H9 (cell line): ENCODE measurements at regions not wholly inside any gene's neighbourhood (a gene's known extent, or its start where the extent isn't known, plus 50 kb on each side); places are given as distances from the start of the nearest gene placed in this dataset.

Experiments used
- DNase-seq: peaks from one replicate; pipeline ENCODE4 v3.0.0-alpha.2; 2017
- H2AFZ ChIP-seq: one replicate; pipeline ENCODE4 v1.6.1; 2013; ENCODE audit warnings: mild to moderate bottlenecking, low read length, control low read depth, moderate library complexity
- H2AK5ac ChIP-seq: 2 replicates; pipeline ENCODE4 v1.6.1; 2013; ENCODE audit warnings: low read length, control low read depth, mixed read lengths; ENCODE audit not compliant: insufficient read length
- H2BK120ac ChIP-seq: one replicate; pipeline ENCODE4 v1.6.1; 2013; ENCODE audit warnings: low read depth, mild to moderate bottlenecking, low read length, control low read depth, inconsistent platforms; ENCODE audit not compliant: poor library complexity, severe bottlenecking
- H2BK12ac ChIP-seq: 2 replicates; pipeline ENCODE4 v1.6.1; 2013; ENCODE audit warnings: low read length, control low read depth, mixed read lengths, low read depth; ENCODE audit not compliant: insufficient read length
- H2BK15ac ChIP-seq: 2 replicates; pipeline ENCODE4 v1.6.1; 2013; ENCODE audit warnings: low read depth, low read length, control low read depth
- H2BK20ac ChIP-seq: one replicate; pipeline ENCODE4 v1.6.1; 2013; ENCODE audit warnings: low read depth, mild to moderate bottlenecking, low read length, control low read depth, inconsistent platforms; ENCODE audit not compliant: poor library complexity, severe bottlenecking
- H2BK5ac ChIP-seq: 2 replicates; pipeline ENCODE4 v1.6.1; 2013; ENCODE audit warnings: low read length, control low read depth, mixed read lengths; ENCODE audit not compliant: insufficient read length
- H3K14ac ChIP-seq: 2 replicates; pipeline ENCODE4 v1.6.1; 2013; ENCODE audit warnings: low read length, control low read depth; ENCODE audit not compliant: insufficient read depth
- H3K18ac ChIP-seq: 2 replicates; pipeline ENCODE4 v1.6.1; 2013; ENCODE audit warnings: low read depth, mild to moderate bottlenecking, mixed read lengths, low read length, control low read depth; ENCODE audit not compliant: insufficient read length
- H3K23ac ChIP-seq: 2 replicates; pipeline ENCODE4 v1.6.1; 2013; ENCODE audit warnings: low read length, control low read depth, mixed read lengths, low read depth; ENCODE audit not compliant: insufficient read length
- H3K23me2 ChIP-seq: 2 replicates; pipeline ENCODE4 v1.6.1; 2013; ENCODE audit warnings: low read depth, mild to moderate bottlenecking, mixed read lengths, low read length, control low read depth; ENCODE audit not compliant: insufficient read length, poor library complexity, severe bottlenecking
- H3K27ac ChIP-seq: 2 replicates; pipeline ENCODE4 v1.5.1; 2013; ENCODE audit warnings: low read length, control low read depth, mixed read lengths, low read depth; ENCODE audit not compliant: insufficient read length
- H3K27me3 ChIP-seq: 2 replicates; pipeline ENCODE4 v1.6.1; 2013; ENCODE audit warnings: low read length, control low read depth, inconsistent platforms; ENCODE audit not compliant: insufficient read depth
- H3K4ac ChIP-seq: 2 replicates; pipeline ENCODE4 v1.6.1; 2013; ENCODE audit warnings: low read depth, mild to moderate bottlenecking, control low read depth, inconsistent platforms, low read length, moderate library complexity
- H3K4me1 ChIP-seq: 2 replicates; pipeline ENCODE4 v1.6.1; 2013; ENCODE audit warnings: low read length, control low read depth, inconsistent platforms; ENCODE audit not compliant: insufficient read depth
- H3K4me2 ChIP-seq: 2 replicates; pipeline ENCODE4 v1.6.1; 2013; ENCODE audit warnings: low read length, control low read depth, mixed read lengths; ENCODE audit not compliant: insufficient read length, insufficient read depth
- H3K56ac ChIP-seq: 2 replicates; pipeline ENCODE4 v1.6.1; 2013; ENCODE audit warnings: low read depth, mild to moderate bottlenecking, mixed read lengths, low read length, control low read depth; ENCODE audit not compliant: insufficient read length
- H3K79me1 ChIP-seq: 2 replicates; pipeline ENCODE4 v1.6.1; 2013; ENCODE audit warnings: low read depth, mild to moderate bottlenecking, moderate library complexity, low read length, control low read depth, inconsistent platforms; ENCODE audit not compliant: insufficient read depth, poor library complexity, severe bottlenecking
- H3K79me2 ChIP-seq: 2 replicates; pipeline ENCODE4 v1.6.1; 2013; ENCODE audit warnings: low read length, control low read depth, inconsistent platforms; ENCODE audit not compliant: insufficient read depth
- H3K9ac ChIP-seq: 2 replicates; pipeline ENCODE4 v1.6.1; 2013; ENCODE audit warnings: low read length, control low read depth, mixed read lengths; ENCODE audit not compliant: insufficient read length; ENCODE audit errors: extremely low read depth
- H3K9me3 ChIP-seq: one replicate; pipeline ENCODE4 v1.6.1; 2013; ENCODE audit warnings: low read depth, low read length, inconsistent platforms; ENCODE audit not compliant: control insufficient read depth
- H3T11ph ChIP-seq: one replicate; pipeline ENCODE4 v1.6.1; 2013; ENCODE audit warnings: mild to moderate bottlenecking, low read length, control low read depth, inconsistent platforms
- H4K20me1 ChIP-seq: one replicate; pipeline ENCODE4 v1.6.1; 2013; ENCODE audit not compliant: control insufficient read depth, insufficient read length, insufficient read depth
- H4K5ac ChIP-seq: 2 replicates; pipeline ENCODE4 v1.6.1; 2013; ENCODE audit warnings: low read depth, mild to moderate bottlenecking, mixed read lengths, low read length, control low read depth; ENCODE audit not compliant: insufficient read length
- H4K8ac ChIP-seq: replicated peaks from 2 replicates; pipeline ENCODE4 v1.6.1; 2013; ENCODE audit warnings: low read length, control low read depth, mixed read lengths, low read depth; ENCODE audit not compliant: insufficient read length
- H4K91ac ChIP-seq: 2 replicates; pipeline ENCODE4 v1.6.1; 2013; ENCODE audit warnings: low read depth, mild to moderate bottlenecking, moderate library complexity, mixed read lengths, low read length, control low read depth; ENCODE audit not compliant: insufficient read length
- H3K27ac Mint-ChIP-seq, 3 experiments: 2 replicates in 2 of 3; 3 replicates in 1 of 3; pipeline ENCODE4 v1.8.0; 2020 to 2021; ENCODE audit warnings: mixed read lengths in 3 of 3, mild to moderate bottlenecking in 1 of 3, moderate library complexity in 1 of 3
- H3K27me3 Mint-ChIP-seq: 2 replicates; pipeline ENCODE4 v1.8.0; 2021; ENCODE audit warnings: low read depth, mild to moderate bottlenecking, moderate library complexity, mixed read lengths
- H3K36me3 Mint-ChIP-seq, 3 experiments: 2 replicates in 2 of 3; 3 replicates in 1 of 3; pipeline ENCODE4 v1.8.0; 2020 to 2021; ENCODE audit warnings: low read depth in 3 of 3, mixed read lengths in 3 of 3; ENCODE audit not compliant: insufficient read depth in 1 of 3
- H3K4me1 Mint-ChIP-seq, 2 experiments: 2 replicates each; pipeline ENCODE4 v1.8.0; 2020; ENCODE audit warnings: mixed read lengths in 2 of 2
- H3K4me3 Mint-ChIP-seq, 2 experiments: 2 replicates in 1 of 2; 3 replicates in 1 of 2; pipeline ENCODE4 v1.8.0; 2020 to 2021; ENCODE audit warnings: mild to moderate bottlenecking in 2 of 2, mixed read lengths in 2 of 2, moderate library complexity in 1 of 2
- H3K9me3 Mint-ChIP-seq, 2 experiments: 2 replicates in 1 of 2; 3 replicates in 1 of 2; pipeline ENCODE4 v1.8.0; 2020; ENCODE audit warnings: mild to moderate bottlenecking in 2 of 2, mixed read lengths in 2 of 2, moderate library complexity in 1 of 2
- WGBS: extraction: QIAGEN DNeasy Blood & Tissue Kit; methylation state at CpG from one replicate; pipeline ENCODE4 v1.1.7; 2013; ENCODE audit warnings: missing lambda C conversion rate, low lambda C conversion rate, mixed read lengths; ENCODE audit not compliant: insufficient read length; ENCODE audit errors: extremely low coverage; 5-methylcytosine and 5-hydroxymethylcytosine counted together
- TF ChIP-seq, protein P1 (sequence below): fragments of 200-600 bp; sonication (generic); conservative IDR thresholded peaks from 3 replicates; pipeline ENCODE4 v1.8.0; 2021; ENCODE audit warnings: antibody characterized with exemption, mild to moderate bottlenecking

- Histone ChIP-seq H3T11ph (no peak overlapping the region), H4K5ac (no peak overlapping the region), H3K79me1 (no peaks in the 10 kb centered on the region), H3K4me1 (peaks cover 11% of the 10 kb centered on the region; the same call in 1 of the 2 replicates), H3K23ac (no peak overlapping the region), H3K56ac (no peak overlapping the region), H3K9ac (no peak overlapping the region), H2AFZ (no peak overlapping the region), H3K23me2 (no peaks in the 10 kb centered on the region), H2AK5ac (no peak overlapping the region), H4K91ac (no peak overlapping the region), H2BK12ac (no peak overlapping the region), H3K79me2 (no peaks in the 10 kb centered on the region), H2BK20ac (no peak overlapping the region), H3K9me3 (no peaks in the 10 kb centered on the region), H4K20me1 (no peaks in the 10 kb centered on the region), H2BK120ac (no peak overlapping the region), H4K8ac (no peak overlapping the region), H2BK15ac (no peak overlapping the region), H3K4ac (no peak overlapping the region), H3K4me2 (no peak overlapping the region), H3K27ac (no peak overlapping the region), H3K14ac (no peak overlapping the region), H3K18ac (no peak overlapping the region), H2BK5ac (no peak overlapping the region), H3K27me3 (no peaks in the 10 kb centered on the region)
- no peak for DNase-seq
- peaks cover 6 to 17% of the 10 kb centered on the region in 2 experiments for H3K9me3 Mint-ChIP-seq
- H3K36me3 Mint-ChIP-seq: peaks cover 8 to 21% (median 9%) of the 10 kb centered on the region in 3 experiments; a peak in 6 of 7 replicates
- TF ChIP-seq, protein P1, sequence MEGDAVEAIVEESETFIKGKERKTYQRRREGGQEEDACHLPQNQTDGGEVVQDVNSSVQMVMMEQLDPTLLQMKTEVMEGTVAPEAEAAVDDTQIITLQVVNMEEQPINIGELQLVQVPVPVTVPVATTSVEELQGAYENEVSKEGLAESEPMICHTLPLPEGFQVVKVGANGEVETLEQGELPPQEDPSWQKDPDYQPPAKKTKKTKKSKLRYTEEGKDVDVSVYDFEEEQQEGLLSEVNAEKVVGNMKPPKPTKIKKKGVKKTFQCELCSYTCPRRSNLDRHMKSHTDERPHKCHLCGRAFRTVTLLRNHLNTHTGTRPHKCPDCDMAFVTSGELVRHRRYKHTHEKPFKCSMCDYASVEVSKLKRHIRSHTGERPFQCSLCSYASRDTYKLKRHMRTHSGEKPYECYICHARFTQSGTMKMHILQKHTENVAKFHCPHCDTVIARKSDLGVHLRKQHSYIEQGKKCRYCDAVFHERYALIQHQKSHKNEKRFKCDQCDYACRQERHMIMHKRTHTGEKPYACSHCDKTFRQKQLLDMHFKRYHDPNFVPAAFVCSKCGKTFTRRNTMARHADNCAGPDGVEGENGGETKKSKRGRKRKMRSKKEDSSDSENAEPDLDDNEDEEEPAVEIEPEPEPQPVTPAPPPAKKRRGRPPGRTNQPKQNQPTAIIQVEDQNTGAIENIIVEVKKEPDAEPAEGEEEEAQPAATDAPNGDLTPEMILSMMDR: no peak
- peak overlapping the region; percentile 78 to 98 (median 92); a peak in 5 of 7 replicates for H3K27ac Mint-ChIP-seq
- H3K27me3 Mint-ChIP-seq: peaks cover 1% of the 10 kb centered on the region; the same call in 1 of the 2 replicates
- no CpG with 5 or more reads among the region's 1 CpG for WGBS
- H3K4me1 Mint-ChIP-seq: peaks cover 67 to 69% of the 10 kb centered on the region in 2 experiments
- no peak overlapping the region for H3K4me3 Mint-ChIP-seq
These were observed 238.8 kb upstream of the SALL1 start for GRCh38 chr16:51389881-51390280.
